ES-I3 (cell line): ENCODE measurements at regions not wholly inside any gene's neighbourhood (a gene's known extent, or its start where the extent isn't known, plus 50 kb on each side); places are given as distances from the start of the nearest gene placed in this dataset.
A peak's percentile ranks its signal among the peaks of the same experiment; 100 is the strongest.
"Not testable (repeated sequence)": the region's sequence is repeated elsewhere in the genome, so short reads cannot be mapped to it uniquely, and the experiment has no call there.

Experiments used
- H3K36me3 ChIP-seq: 2 replicates; pipeline ENCODE4 v1.6.1; 2013; ENCODE audit warnings: mild to moderate bottlenecking, low read length, control low read depth, moderate library complexity; ENCODE audit not compliant: insufficient read depth
- H3K4me1 ChIP-seq: 2 replicates; pipeline ENCODE4 v1.6.1; 2013; ENCODE audit warnings: mild to moderate bottlenecking, control low read depth, low read length; ENCODE audit not compliant: insufficient read depth
- H3K9ac ChIP-seq: 2 replicates; pipeline ENCODE4 v1.6.1; 2013; ENCODE audit warnings: low read depth, mild to moderate bottlenecking, low read length, moderate library complexity
- H3K9me3 ChIP-seq: 2 replicates; pipeline ENCODE4 v1.6.1; 2013; ENCODE audit warnings: mild to moderate bottlenecking, low read length, moderate library complexity; ENCODE audit not compliant: control insufficient read depth, insufficient read depth

- not testable (repeated sequence) for H3K9ac ChIP-seq, H3K36me3 ChIP-seq, H3K4me1 ChIP-seq, H3K9me3 ChIP-seq
These were observed 72.7 kb upstream of the NPIPB12 start for GRCh38 chr16:29578898-29579297.

- H3K36me3 ChIP-seq, H3K9ac ChIP-seq, H3K4me1 ChIP-seq, H3K9me3 ChIP-seq: not testable (repeated sequence)
These were observed 75.6 kb upstream of the NPIPB12 start for GRCh38 chr16:29581764-29582163.

DNA sequence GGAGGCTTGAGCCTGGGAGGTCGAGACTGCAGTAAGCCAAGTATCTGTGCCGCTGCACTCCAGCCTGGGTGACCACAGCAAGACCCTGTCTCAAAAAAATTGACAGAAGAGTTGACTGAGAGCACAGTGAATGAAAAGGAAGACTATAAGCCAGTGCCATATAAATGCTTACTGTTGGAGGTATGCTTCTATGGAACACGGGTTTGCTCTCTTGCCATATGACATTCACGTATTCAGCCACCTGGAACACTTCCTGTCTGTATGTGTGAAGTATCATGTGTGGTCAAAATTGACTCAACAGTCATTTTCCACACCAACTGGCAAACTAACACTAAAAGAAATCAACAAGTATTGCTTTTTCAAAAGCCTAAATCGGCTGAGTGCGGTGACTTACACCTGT lies 71.1 kb upstream of the SPN start:
- not testable (repeated sequence) for H3K36me3 ChIP-seq, H3K4me1 ChIP-seq, H3K9ac ChIP-seq, H3K9me3 ChIP-seq

- not testable (repeated sequence) for H3K4me1 ChIP-seq, H3K9me3 ChIP-seq, H3K36me3 ChIP-seq
- peak overlapping the region; percentile 20; the same call in 1 of the 2 replicates for H3K9ac ChIP-seq
These were observed 68.7 kb upstream of the SPN start for GRCh38 chr16:29594269-29594925.

- H3K4me1 ChIP-seq, H3K9me3 ChIP-seq, H3K36me3 ChIP-seq: not testable (repeated sequence)
- peak overlapping the region; percentile 66 for H3K9ac ChIP-seq
These were observed 67.9 kb upstream of the SPN start for GRCh38 chr16:29594926-29595838.

DNA sequence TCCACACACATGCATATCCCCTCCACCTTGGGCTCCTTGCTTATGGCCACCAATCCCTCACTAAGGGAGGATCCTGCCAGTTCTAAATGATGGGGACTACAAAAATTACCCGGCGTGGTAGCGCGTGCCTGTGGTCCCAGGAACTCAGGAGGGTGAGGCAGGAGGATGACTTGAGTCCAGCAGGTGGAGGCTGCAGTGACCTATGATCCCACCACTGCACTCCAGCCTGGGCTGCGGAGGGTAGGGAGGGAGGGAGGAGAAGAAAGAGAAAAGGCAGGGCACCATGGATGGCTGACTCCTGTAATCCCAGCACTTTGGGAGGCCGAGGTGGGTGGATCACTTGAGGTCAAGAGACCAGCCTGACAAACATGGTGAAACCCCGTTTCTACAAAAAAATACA lies 66.0 kb upstream of the SPN start:
- not testable (repeated sequence) for H3K4me1 ChIP-seq, H3K36me3 ChIP-seq, H3K9ac ChIP-seq, H3K9me3 ChIP-seq

DNA sequence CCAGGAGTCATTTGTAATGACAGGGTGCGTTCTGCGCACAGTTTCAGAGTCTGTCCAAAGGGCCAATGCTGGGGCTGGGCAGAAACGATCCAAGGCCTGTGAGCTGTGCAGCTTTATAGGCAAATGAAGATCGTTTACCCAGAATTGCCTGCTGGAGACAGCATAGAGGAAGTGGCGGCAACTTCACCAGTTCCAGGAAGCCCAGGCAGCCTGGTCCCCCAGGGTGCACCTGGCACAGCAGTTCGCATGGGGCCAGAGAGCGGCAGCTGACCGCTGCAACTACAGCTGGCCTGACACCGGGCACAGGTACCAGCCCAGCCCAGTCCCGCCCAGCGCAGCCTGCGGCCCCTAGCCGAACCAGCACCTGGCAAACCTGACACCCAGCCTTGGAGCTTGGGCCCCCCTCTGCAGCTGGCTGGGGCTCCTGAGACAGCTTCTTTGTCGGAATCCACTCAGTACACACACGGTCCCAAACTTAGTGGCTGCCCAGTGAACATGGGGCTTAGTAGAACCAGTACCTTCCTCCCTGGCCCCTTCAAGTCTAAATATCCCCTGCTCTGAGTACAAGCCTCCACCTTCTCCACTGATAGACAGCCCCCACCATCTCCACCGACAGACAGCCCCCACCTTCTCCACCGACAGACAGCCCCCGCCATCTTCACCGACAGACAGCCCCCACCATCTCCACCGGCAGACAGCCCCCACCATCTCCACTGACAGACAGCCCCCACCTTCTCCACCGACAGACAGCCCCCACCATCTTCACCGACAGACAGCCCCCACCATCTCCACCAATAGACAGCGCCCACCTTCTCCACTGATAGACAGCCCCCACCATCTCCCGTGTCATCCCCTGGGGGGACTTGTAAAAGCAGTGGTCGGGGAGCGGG lies 62.7 kb upstream of the SPN start:
- not testable (repeated sequence) for H3K36me3 ChIP-seq, H3K9ac ChIP-seq, H3K9me3 ChIP-seq, H3K4me1 ChIP-seq

- H3K4me1 ChIP-seq, H3K9ac ChIP-seq, H3K9me3 ChIP-seq, H3K36me3 ChIP-seq: not testable (repeated sequence)
These were observed 60.8 kb upstream of the SPN start for GRCh38 chr16:29602247-29602625.

DNA sequence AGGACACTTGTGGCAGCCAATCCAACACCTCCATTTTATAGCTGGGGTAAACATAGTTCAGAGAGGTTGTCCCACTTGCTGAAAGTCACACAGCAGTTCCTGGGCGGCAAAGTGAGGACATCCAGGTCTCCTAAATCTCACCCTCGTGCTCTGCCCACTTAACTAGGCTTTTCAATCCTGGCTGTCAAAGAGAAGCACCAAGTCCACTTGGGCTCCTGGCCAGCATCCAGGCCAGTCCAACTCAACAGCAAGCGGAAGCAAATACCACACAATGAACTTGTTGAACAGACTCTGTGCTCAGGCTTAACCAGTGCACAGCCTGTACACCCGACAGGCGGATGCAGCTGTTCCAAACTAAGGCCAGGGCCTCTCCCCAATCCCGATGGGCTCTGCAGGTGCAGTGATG lies 60.4 kb upstream of the SPN start:
- not testable (repeated sequence) for H3K9ac ChIP-seq, H3K36me3 ChIP-seq, H3K9me3 ChIP-seq, H3K4me1 ChIP-seq

GRCh38 chr16:29604631-29605549 lies 58.2 kb upstream of the SPN start:
- H3K9ac ChIP-seq, H3K36me3 ChIP-seq, H3K4me1 ChIP-seq, H3K9me3 ChIP-seq: not testable (repeated sequence)

DNA sequence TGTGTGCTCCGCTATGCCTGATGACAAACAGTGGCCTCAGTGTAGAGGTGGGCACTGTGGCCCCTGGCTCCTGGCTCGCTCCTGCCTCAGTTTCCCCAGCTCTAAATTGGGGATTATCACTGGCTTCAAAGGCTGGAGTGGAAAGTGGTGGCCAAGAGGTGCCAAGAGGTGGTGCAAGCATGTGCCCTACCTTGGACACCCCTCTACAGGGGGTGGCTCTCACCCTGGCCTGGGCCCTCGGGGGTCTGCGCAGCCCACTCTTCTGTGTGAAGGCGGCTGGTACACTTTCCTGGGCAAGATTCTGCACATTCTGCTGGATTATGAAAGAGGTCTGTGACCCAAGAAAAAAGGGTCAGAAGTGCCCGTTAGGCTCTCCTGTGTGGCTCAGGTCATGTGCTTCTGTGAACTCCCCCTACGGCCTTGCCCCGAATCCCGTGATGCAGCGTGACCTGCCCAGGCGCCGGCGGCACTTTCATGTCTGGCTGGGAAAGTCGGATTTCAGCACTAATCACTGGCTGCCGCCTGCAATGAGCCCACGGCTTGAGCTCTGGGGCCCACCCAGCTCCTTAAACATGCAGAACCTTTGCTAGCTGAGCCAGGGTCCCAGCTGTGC lies 57.3 kb upstream of the SPN start:
- not testable (repeated sequence) for H3K9me3 ChIP-seq, H3K36me3 ChIP-seq, H3K9ac ChIP-seq, H3K4me1 ChIP-seq

GRCh38 chr16:29606669-29607427 lies 56.2 kb upstream of the SPN start:
- H3K4me1 ChIP-seq: not testable (repeated sequence)

DNA sequence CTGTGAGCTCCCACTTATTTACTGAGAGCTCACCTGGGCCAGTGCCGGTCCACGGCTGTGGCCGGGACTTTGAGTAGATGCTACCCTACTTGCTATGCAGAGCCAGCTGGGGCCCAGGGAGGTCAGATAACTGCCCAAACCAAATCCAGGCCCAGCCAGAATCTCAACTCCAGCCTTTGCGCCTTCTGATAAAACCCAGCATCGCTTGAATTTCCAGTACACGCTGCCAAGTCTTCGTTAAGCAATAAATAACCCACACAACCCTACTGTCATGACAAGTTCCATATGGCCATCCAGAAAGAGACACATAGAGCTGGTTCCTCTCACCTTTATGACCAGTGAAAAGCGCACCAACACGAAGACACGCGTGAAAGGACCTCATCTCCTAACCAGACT lies 55.6 kb upstream of the SPN start:
- not testable (repeated sequence) for H3K4me1 ChIP-seq, H3K9ac ChIP-seq, H3K36me3 ChIP-seq, H3K9me3 ChIP-seq

More at GRCh38 chr16:29606669-29607427, 56.2 kb upstream of the SPN start:
- not testable (repeated sequence) for H3K9ac ChIP-seq, H3K9me3 ChIP-seq, H3K36me3 ChIP-seq
